ENCODE measurements at regions not wholly inside any gene's neighbourhood (a gene's known extent, or its start where the extent isn't known, plus 50 kb on each side); places are given as distances from the start of the nearest gene placed in this dataset.

DNA sequence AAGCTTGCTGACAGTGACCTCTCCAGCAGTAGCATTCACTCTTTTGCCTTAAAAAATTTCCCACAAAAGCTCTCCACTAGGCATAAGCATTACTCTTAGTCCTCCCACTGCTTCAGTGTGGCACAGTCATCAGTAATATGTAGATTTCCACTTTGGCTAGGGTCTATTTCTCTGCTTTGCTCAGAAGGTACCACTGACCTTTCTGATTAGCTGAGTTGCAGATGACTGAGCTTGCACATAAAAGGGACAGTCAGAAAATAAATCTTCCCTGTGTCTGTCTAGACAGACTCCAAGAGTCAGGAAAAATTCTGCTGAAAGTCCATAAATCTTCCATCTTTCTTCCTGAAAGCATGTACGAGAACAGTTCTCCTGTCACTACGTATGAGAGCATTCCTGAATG is 56.6 kb upstream of the APP start:
- TF ChIP-seq CTCF (conservative IDR thresholded peaks at IDR 0.05; ENCODE audit: low read depth, low read length): no peak
- no peak for DNase-seq (ENCODE audit: low read depth)
- no peak overlapping the region for H3K4me3 ChIP-seq (ENCODE audit: low read length)

DNA sequence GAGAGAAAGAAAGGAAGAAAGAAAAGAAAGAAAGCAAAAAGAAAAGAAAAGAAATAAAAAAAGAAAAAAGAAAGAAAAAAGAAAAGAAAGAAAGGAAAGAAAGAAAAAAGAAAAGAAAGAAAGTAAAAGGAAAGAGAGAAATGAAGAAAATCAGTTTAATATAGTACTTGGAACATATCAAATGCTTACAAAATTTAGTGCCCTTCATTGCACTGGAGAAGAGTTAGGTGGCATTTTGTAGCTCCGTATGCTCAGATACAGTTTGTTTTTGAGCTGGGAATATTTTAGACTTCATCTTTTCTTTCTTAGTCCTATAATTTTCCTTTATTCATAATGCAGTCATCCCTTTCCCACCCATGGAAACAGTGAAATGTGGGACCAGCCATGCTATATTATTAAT is 56.2 kb upstream of the APP start:
- no peak for TF ChIP-seq CTCF (conservative IDR thresholded peaks at IDR 0.05; ENCODE audit: low read depth, low read length)
- no peak for DNase-seq (ENCODE audit: low read depth)
- H3K4me3 ChIP-seq (ENCODE audit: low read length): no peak overlapping the region

DNA sequence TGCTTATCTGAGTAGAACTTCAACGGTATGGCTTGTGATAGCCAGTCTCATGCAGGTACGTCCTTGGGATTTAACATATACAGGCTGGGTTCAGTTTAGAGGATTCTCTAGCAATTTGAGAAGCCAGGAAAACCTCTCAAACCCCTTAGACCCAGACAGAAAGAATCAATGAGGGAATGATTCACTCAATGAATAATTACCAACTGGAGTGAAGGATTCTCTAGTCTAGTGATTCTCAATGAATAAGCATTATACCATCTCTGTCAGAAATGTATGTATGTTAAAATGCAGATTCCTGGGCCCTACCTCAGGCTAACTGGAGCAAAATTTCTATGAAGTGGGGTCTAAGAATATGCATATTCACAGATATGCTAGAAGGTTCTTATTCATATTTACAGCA is 54.5 kb upstream of the APP start:
- TF ChIP-seq CTCF (conservative IDR thresholded peaks at IDR 0.05; ENCODE audit: low read depth, low read length): no peak
- DNase-seq (ENCODE audit: low read depth): no peak
- no peak overlapping the region for H3K4me3 ChIP-seq (ENCODE audit: low read length)

DNA sequence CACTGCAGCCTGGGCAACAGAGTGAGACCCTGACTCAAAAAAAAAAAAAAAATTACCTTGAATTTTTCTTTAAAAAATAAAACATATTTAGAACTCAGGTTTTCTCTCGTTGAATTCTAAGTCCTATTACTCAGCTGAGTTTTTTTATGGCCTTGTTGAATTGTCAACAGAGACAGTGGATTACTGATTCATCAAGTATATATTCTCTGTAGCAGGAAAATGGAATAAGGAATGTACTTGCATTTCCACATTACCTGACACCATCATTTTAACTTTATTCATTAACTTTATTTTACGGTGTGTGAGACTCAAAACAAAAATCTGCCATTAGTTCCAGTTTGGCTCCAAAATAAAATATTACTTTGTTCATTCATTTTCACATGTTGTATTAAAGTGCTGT is 53.8 kb upstream of the APP start:
- no peak for DNase-seq (ENCODE audit: low read depth)
- H3K4me3 ChIP-seq (ENCODE audit: low read length): no peak overlapping the region
- no peak for TF ChIP-seq CTCF (conservative IDR thresholded peaks at IDR 0.05; ENCODE audit: low read depth, low read length)

Data from retinal pigment epithelial cell (primary cell).